SK-N-SH treated with all-trans-retinoic acid at 6 μM for 48 hours (cell line): ENCODE measurements at regions not wholly inside any gene's neighbourhood (a gene's known extent, or its start where the extent isn't known, plus 50 kb on each side); places are given as distances from the start of the nearest gene placed in this dataset.
"Not testable (repeated sequence)": the region's sequence is repeated elsewhere in the genome, so short reads cannot be mapped to it uniquely, and the experiment has no call there.

Source experiments
- RARB ChIP-seq: fragments of 250-450 bp; sonication (Bioruptor Pico); IDR thresholded peaks from 2 replicates; pipeline ENCODE4 v1.8.0; 2021; ENCODE audit warnings: mild to moderate bottlenecking, moderate library complexity
- TCF4 ChIP-seq: fragments of 250-450 bp; sonication (Bioruptor Pico); IDR thresholded peaks from 2 replicates; pipeline ENCODE4 v1.8.0; 2021; ENCODE audit warnings: mild to moderate bottlenecking, moderate library complexity, borderline replicate concordance
- ZFP3 ChIP-seq: fragments of 250-450 bp; sonication (Bioruptor Pico); IDR thresholded peaks from 2 replicates; pipeline ENCODE4 v1.5.0; 2020; ENCODE audit warnings: mild to moderate bottlenecking, moderate library complexity
- ZNF70 ChIP-seq: fragments of 450-650 bp; formaldehyde crosslinking; IDR thresholded peaks from 2 replicates; pipeline ENCODE4 v1.5.0; 2020; ENCODE audit warnings: mild to moderate bottlenecking, moderate library complexity

DNA sequence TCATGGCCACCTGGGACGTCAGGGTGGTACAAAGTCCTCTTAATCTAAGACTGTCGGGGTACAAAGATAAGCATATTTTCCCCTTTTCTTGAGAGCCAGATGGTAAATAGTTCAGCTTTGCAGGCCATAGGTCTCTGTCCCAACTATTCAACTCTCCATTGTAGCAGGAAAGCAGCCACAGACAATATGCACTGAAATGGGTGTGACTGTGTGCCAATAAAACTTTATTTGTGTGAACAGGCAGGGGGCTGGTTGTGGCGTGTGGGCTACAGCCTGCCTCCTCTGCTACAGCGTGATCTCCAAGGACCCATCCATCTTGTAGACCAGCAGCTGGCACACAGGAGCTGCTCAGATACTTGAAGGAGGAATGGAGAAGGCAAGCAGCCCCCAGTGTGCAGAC is 73.2 kb upstream of the CLEC6A start:
- TF ChIP-seq ZFP3 (CRISPR knock-in tag); ZNF70 (CRISPR knock-in tag); TCF4; RARB (CRISPR knock-in tag): not testable (repeated sequence)
